MCF 10A (cell line): ENCODE measurements at regions not wholly inside any gene's neighbourhood (a gene's known extent, or its start where the extent isn't known, plus 50 kb on each side); places are given as distances from the start of the nearest gene placed in this dataset.

Source experiments
- BruUV-seq: library from RNA; stranded (reverse); fragments of 400-500 nt; replicated peaks from 2 replicates; lab custom pipeline; 2021; lab: Mats Ljungman, UMichigan
- CTCF ChIA-PET: fragments of 300-600 bp; sonication (Branson Sonifier 250); formaldehyde crosslinking; extraction: SDS; loops from one replicate; lab custom pipeline; 2021; ENCODE audit warnings: antibody characterized with exemption, inconsistent platforms; lab: Yijun Ruan, JAX
- POLR2A ChIA-PET: fragments of 300-600, 350-650 bp; sonication (Branson Sonifier 250); formaldehyde crosslinking; extraction: SDS; loops from one replicate; lab custom pipeline; 2020; ENCODE audit warnings: antibody characterized with exemption, inconsistent platforms; lab: Yijun Ruan, JAX
- DNase-seq: peaks from one replicate; pipeline ENCODE4 v3.0.0-alpha.2; 2018; ENCODE audit not compliant: unreplicated experiment
- H3K27ac Mint-ChIP-seq: one replicate; pipeline ENCODE4 v1.8.0; 2022; ENCODE audit warnings: mild to moderate bottlenecking, low read depth, mixed read lengths; ENCODE audit not compliant: unreplicated experiment
- H3K27me3 Mint-ChIP-seq: one replicate; pipeline ENCODE4 v1.8.0; 2022; ENCODE audit warnings: mixed read lengths; ENCODE audit not compliant: insufficient read depth, unreplicated experiment
- H3K36me3 Mint-ChIP-seq: one replicate; pipeline ENCODE4 v1.8.0; 2022; ENCODE audit warnings: mild to moderate bottlenecking, moderate library complexity, mixed read lengths; ENCODE audit not compliant: insufficient read depth, unreplicated experiment
- H3K4me1 Mint-ChIP-seq: one replicate; pipeline ENCODE4 v1.8.0; 2022; ENCODE audit warnings: mixed read lengths; ENCODE audit not compliant: insufficient read depth, unreplicated experiment
- H3K4me3 Mint-ChIP-seq: one replicate; pipeline ENCODE4 v1.8.0; 2022; ENCODE audit warnings: mild to moderate bottlenecking, moderate library complexity, mixed read lengths; ENCODE audit not compliant: unreplicated experiment
- H3K9me3 Mint-ChIP-seq: one replicate; pipeline ENCODE4 v1.8.0; 2022; ENCODE audit warnings: mixed read lengths; ENCODE audit not compliant: unreplicated experiment
- CTCF ChIP-seq: fragments of 200-600 bp; IDR thresholded peaks from one replicate; pipeline ENCODE4 v1.8.0; 2022; ENCODE audit warnings: antibody characterized with exemption, mild to moderate bottlenecking; ENCODE audit not compliant: unreplicated experiment
- intact Hi-C: fragments of 100-400 bp; cut with micrococcal nuclease; formaldehyde crosslinking; loops from 2 replicates; pipeline ENCODE4 v1.14.1; 2022

- H3K4me1 Mint-ChIP-seq = no peaks in the 10 kb centered on the region
- H3K36me3 Mint-ChIP-seq = no peaks in the 10 kb centered on the region
- DNase-seq = no peak
- intact Hi-C loops = no loop called here
- no peak overlapping the region for H3K27ac Mint-ChIP-seq
- no TSS peak for BruUV-seq
- H3K9me3 Mint-ChIP-seq = no peaks in the 10 kb centered on the region
- POLR2A ChIA-PET = no interaction called here
- H3K4me3 Mint-ChIP-seq = no peak overlapping the region
- CTCF ChIA-PET = interaction anchor here (0.6 kb wide), 1 partner anchor 530 kb away, joined by 3 read pairs; no protein-coding TSS in a partner anchor
- TF ChIP-seq CTCF = no peak
- H3K27me3 Mint-ChIP-seq = peaks cover 25% of the 10 kb centered on the region
Measured at GRCh38 chr7:136179154-136179553, 202.0 kb upstream of the MTPN start.

- BruUV-seq = no TSS peak
- intact Hi-C loops = no loop called here
- no peak overlapping the region for H3K27ac Mint-ChIP-seq
- H3K9me3 Mint-ChIP-seq = no peaks in the 10 kb centered on the region
- POLR2A ChIA-PET = no interaction called here
- DNase-seq = no peak
- H3K27me3 Mint-ChIP-seq = peaks cover 1% of the 10 kb centered on the region
- no peak for TF ChIP-seq CTCF
- H3K36me3 Mint-ChIP-seq = no peaks in the 10 kb centered on the region
- CTCF ChIA-PET = no interaction called here
- no peaks in the 10 kb centered on the region for H3K4me1 Mint-ChIP-seq
- H3K4me3 Mint-ChIP-seq = no peak overlapping the region
Measured at GRCh38 chr7:136174477-136175125, 197.4 kb upstream of the MTPN start.

DNA sequence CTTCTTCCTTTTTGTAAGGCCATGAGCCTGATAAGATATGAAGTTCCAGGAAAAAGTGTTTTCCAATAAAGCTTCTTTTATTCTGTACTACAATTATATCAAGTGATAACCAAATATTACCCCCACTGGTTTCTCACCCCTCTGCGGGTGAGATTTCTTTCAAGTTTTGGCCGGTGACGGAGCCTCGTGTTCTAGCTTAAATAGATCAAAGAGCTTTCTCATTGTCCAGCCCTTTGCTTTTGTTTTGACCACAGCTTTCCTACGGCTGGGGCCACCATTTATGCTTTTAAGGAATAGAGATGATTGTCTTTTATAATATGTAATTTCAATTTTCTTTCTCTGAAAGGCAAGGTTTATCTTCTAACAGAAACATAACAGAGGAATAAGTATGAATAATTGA, 196.7 kb upstream of the MTPN start:
- ChIA-PET CTCF (no interaction called here), POLR2A (no interaction called here)
- Mint-ChIP-seq H3K27ac (no peak overlapping the region), H3K27me3 (peaks cover 9% of the 10 kb centered on the region), H3K4me3 (no peak overlapping the region), H3K36me3 (no peaks in the 10 kb centered on the region), H3K9me3 (no peaks in the 10 kb centered on the region), H3K4me1 (no peaks in the 10 kb centered on the region)
- no TSS peak for BruUV-seq
- TF ChIP-seq CTCF = no peak
- intact Hi-C loops = no loop called here
- no peak for DNase-seq

GRCh38 chr7:136171233-136171632, 194.1 kb upstream of the MTPN start:
- ChIA-PET CTCF (no interaction called here), POLR2A (no interaction called here)
- no peak overlapping the region for H3K27ac Mint-ChIP-seq
- no peaks in the 10 kb centered on the region for H3K36me3 Mint-ChIP-seq
- no peak for DNase-seq
- no peak overlapping the region for H3K4me3 Mint-ChIP-seq
- no peaks in the 10 kb centered on the region for H3K4me1 Mint-ChIP-seq
- no peak for TF ChIP-seq CTCF
- peaks cover 18% of the 10 kb centered on the region for H3K27me3 Mint-ChIP-seq
- H3K9me3 Mint-ChIP-seq = no peaks in the 10 kb centered on the region
- BruUV-seq = no TSS peak
- intact Hi-C loops = no loop called here
